Progenitor cell of endocrine pancreas (in vitro differentiated cells): ENCODE measurements at regions not wholly inside any gene's neighbourhood (a gene's known extent, or its start where the extent isn't known, plus 50 kb on each side); places are given as distances from the start of the nearest gene placed in this dataset.
"Not testable (repeated sequence)": the region's sequence is repeated elsewhere in the genome, so short reads cannot be mapped to it uniquely, and the experiment has no call there.

Experiments
- DNase-seq: peaks from one replicate; pipeline ENCODE4 v3.0.0; 2021; ENCODE audit warnings: low spot score; ENCODE audit not compliant: unreplicated experiment
- H3K27ac Mint-ChIP-seq: 2 replicates; pipeline ENCODE4 v1.8.0; 2021; ENCODE audit warnings: mild to moderate bottlenecking, moderate library complexity, mixed read lengths
- H3K27me3 Mint-ChIP-seq: 2 replicates; pipeline ENCODE4 v1.8.0; 2021; ENCODE audit warnings: mixed read lengths
- H3K36me3 Mint-ChIP-seq: 2 replicates; pipeline ENCODE4 v1.8.0; 2022; ENCODE audit warnings: mixed read lengths; ENCODE audit not compliant: insufficient read depth
- H3K4me1 Mint-ChIP-seq: 2 replicates; pipeline ENCODE4 v1.8.0; 2021; ENCODE audit warnings: low read depth, mixed read lengths
- H3K4me3 Mint-ChIP-seq: 2 replicates; pipeline ENCODE4 v1.8.0; 2021; ENCODE audit warnings: low read depth, mild to moderate bottlenecking, moderate library complexity, mixed read lengths
- H3K9me3 Mint-ChIP-seq: 2 replicates; pipeline ENCODE4 v1.8.0; 2021; ENCODE audit warnings: low read depth, mixed read lengths
- TF ChIP-seq, protein P1 (sequence below): fragments of 200-600 bp; sonication (generic); IDR thresholded peaks from one replicate; pipeline ENCODE4 v1.5.0; 2021; ENCODE audit warnings: antibody characterized with exemption, mild to moderate bottlenecking; ENCODE audit not compliant: unreplicated experiment

GRCh38 chr10:11672836-11673235 is 61.4 kb upstream of the USP6NL start:
- TF ChIP-seq, protein P1, sequence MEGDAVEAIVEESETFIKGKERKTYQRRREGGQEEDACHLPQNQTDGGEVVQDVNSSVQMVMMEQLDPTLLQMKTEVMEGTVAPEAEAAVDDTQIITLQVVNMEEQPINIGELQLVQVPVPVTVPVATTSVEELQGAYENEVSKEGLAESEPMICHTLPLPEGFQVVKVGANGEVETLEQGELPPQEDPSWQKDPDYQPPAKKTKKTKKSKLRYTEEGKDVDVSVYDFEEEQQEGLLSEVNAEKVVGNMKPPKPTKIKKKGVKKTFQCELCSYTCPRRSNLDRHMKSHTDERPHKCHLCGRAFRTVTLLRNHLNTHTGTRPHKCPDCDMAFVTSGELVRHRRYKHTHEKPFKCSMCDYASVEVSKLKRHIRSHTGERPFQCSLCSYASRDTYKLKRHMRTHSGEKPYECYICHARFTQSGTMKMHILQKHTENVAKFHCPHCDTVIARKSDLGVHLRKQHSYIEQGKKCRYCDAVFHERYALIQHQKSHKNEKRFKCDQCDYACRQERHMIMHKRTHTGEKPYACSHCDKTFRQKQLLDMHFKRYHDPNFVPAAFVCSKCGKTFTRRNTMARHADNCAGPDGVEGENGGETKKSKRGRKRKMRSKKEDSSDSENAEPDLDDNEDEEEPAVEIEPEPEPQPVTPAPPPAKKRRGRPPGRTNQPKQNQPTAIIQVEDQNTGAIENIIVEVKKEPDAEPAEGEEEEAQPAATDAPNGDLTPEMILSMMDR: no peak

DNA sequence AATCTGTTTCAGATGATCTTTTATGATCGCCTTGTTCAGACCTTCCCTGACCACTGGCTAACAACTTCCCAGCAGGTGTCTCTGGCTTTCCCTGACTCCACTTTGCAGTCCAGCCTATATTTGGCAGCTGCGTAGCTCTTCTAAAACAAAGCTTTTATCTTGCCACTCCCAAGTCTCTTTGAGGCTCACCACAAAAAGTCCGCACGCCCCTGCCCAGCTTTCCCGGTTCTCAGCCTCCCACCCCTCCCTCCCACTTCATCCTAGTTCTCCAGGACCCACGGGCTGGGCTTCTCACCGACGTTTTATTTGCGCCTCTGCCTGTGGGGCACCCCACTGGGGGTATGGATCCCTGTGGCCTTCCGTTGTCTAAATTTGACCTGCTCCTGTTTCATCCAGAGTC is 58.9 kb upstream of the USP6NL start:
- Mint-ChIP-seq H3K4me3 (no peak overlapping the region), H3K27me3 (peaks cover 11% of the 10 kb centered on the region), H3K9me3 (peaks cover 4% of the 10 kb centered on the region), H3K36me3 (no peaks in the 10 kb centered on the region), H3K4me1 (peaks cover 15% of the 10 kb centered on the region), H3K27ac (no peak overlapping the region)
- no peak for DNase-seq
- TF ChIP-seq, protein P1: no peak

More at GRCh38 chr10:11672836-11673235, 61.4 kb upstream of the USP6NL start:
- Mint-ChIP-seq H3K4me3 (no peak overlapping the region), H3K36me3 (no peaks in the 10 kb centered on the region), H3K9me3 (no peaks in the 10 kb centered on the region), H3K27me3 (peaks cover 8% of the 10 kb centered on the region), H3K4me1 (peaks cover 15% of the 10 kb centered on the region), H3K27ac (no peak overlapping the region)
- no peak for DNase-seq

DNA sequence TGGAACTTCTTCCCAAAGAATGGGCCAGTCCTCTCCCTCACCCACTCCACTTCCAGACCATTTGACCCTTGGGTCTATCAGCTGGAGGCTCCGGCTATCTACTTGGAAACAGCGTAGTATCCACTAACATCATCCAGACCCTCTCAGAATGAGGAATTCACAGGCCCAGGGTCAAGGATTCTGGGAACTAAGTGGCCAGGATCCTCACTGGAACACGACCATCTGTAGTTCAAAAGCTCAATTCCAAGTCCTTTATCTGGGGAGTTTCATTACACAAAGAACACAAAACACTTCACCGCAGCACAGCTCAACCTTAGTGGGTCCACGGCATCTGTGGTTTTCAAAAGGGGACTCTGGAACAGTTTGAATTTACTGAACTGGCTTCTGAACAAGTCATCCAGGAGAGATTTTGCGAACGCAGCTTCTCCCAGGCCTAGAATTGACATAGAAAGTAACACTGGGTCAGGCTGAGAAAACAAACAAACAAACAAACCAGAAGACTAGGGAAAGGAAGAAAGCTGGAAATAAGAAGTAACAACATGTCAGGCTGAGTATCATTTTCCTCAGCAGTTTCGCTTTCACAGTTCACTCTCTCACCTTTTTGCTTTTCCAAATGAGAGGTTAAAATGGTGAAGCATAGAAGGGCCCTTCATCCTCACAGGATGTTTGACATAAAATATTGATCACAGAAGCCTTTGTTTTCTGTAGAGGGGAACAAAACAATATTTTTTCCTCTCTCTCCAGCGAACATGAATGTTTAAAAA is 57.6 kb upstream of the USP6NL start:
- no peak overlapping the region for H3K4me3 Mint-ChIP-seq
- H3K9me3 Mint-ChIP-seq: peaks cover 4% of the 10 kb centered on the region
- peaks cover 16% of the 10 kb centered on the region for H3K27me3 Mint-ChIP-seq
- H3K36me3 Mint-ChIP-seq: no peaks in the 10 kb centered on the region
- no peak overlapping the region for H3K27ac Mint-ChIP-seq
- no peak for DNase-seq
- TF ChIP-seq, protein P1: no peak
- H3K4me1 Mint-ChIP-seq: peaks cover 12% of the 10 kb centered on the region

DNA sequence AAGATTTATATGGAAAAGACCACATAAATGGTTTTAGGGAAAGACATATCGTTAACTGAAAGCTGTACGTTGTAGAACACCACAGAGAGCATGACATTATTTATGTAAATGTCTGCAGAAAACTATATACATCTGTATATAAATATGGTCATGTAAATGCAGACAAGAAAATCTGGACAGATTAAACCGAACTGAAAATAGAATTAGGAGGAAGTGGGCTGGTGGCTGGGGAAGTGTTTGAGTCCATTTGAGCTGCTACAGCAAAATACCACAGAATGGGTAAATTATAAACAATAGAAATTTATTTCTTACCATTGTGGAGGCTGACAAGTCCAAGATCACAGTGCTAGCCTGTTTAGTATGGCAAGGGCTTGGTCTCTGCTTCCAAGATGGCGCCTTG is 56.3 kb upstream of the USP6NL start:
- no peak overlapping the region for H3K4me3 Mint-ChIP-seq
- DNase-seq: no peak
- H3K4me1 Mint-ChIP-seq: peaks cover 3% of the 10 kb centered on the region
- H3K27me3 Mint-ChIP-seq: peaks cover 12% of the 10 kb centered on the region
- H3K36me3 Mint-ChIP-seq: no peaks in the 10 kb centered on the region
- no peak overlapping the region for H3K27ac Mint-ChIP-seq
- TF ChIP-seq, protein P1: no peak
- peaks cover 4% of the 10 kb centered on the region for H3K9me3 Mint-ChIP-seq

DNA sequence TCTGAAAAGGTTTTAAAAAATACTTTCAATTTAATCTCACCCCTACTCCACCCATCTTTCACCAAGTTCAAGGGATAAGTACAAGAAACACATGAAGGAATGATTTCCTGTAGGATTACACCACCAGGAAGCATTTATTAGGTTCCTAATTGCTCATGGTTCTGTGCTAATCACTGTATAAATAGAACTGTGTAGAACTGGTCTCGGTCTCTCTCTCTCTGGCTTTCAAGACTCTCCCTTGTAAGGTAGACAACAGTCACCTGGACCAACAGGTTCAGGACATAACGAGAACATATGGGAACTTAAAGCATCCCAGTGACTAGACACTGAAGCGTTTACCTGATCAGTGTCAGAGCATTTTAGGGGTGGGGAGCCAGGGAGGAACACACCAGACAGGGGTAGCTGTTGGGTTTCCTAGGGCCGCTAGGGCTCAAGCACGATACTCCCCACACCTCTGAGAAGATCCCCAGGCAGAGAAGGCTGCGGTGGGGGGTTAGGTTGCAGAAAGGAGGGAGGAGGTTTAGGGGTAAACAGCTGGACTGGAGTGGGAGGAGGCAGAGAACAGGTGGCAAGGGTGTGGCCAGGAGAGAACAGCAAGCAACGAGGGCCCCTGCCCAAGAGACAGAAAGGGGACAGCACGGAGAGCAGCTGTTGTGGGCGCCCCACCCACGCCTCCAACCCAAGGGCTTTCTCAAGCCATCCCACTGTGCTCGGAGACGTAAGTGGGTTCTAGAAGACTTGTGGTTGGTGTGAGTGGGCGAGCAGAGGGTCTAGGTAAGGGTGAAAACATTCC is 52.5 kb upstream of the USP6NL start:
- H3K27me3 Mint-ChIP-seq: peaks cover 9% of the 10 kb centered on the region
- peaks cover 4% of the 10 kb centered on the region for H3K9me3 Mint-ChIP-seq
- no peaks in the 10 kb centered on the region for H3K36me3 Mint-ChIP-seq
- H3K4me1 Mint-ChIP-seq: peaks cover under 1% of the 10 kb centered on the region
- no peak for DNase-seq
- H3K4me3 Mint-ChIP-seq: no peak overlapping the region
- H3K27ac Mint-ChIP-seq: no peak overlapping the region
- TF ChIP-seq, protein P1: no peak

DNA sequence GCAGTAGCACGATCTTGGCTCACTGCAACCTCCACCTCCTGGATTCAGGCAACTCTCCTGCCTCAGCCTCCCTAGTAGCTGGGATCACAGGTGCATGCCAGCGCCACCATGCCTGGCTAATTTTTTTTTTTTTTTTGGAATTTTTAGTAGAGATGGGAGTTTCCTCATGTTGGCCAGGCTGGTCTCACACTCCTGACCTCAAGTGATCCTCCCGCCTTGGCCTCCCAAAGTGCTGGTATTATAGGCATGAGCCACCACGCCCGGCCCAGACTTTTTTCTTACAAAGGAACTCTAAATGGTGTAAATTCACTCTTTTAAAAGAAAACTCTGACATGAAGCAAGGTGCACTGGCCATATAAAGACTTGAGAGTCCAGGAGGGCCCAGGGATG is 51.7 kb upstream of the USP6NL start:
- not testable (repeated sequence) for H3K4me1 Mint-ChIP-seq, DNase-seq, H3K9me3 Mint-ChIP-seq, H3K27me3 Mint-ChIP-seq, H3K36me3 Mint-ChIP-seq, H3K4me3 Mint-ChIP-seq, H3K27ac Mint-ChIP-seq
